K562 (cell line): ENCODE measurements at regions not wholly inside any gene's neighbourhood (a gene's known extent, or its start where the extent isn't known, plus 50 kb on each side); places are given as distances from the start of the nearest gene placed in this dataset.

ENCODE experiments used
- ATAC-seq: fragments of 200-7000 bp; cut with Tn5 transposase; 3 replicates; pipeline ENCODE4 v1.9.1; 2020; ENCODE audit warnings: moderate library complexity
- BruUV-seq: library from RNA; stranded (reverse); fragments of 400-500 nt; replicated peaks from 2 replicates; lab custom pipeline; 2021; lab: Mats Ljungman, UMichigan
- CTCF ChIA-PET: fragments of 300-600 bp; formaldehyde crosslinking; extraction: SDS; loops from one replicate; lab custom pipeline; 2021; ENCODE audit warnings: low intra/inter-chr PET ratio; lab: Yijun Ruan, JAX
- POLR2A ChIA-PET: fragments of 300-600, 350-650 bp; sonication (Branson Sonifier 250); formaldehyde crosslinking; extraction: SDS; loops from one replicate; lab custom pipeline; 2021; ENCODE audit warnings: antibody characterized with exemption, inconsistent platforms; lab: Yijun Ruan, JAX
- DNase-seq, 4 experiments: peaks; one replicate each; pipeline versions ENCODE4 v3.0.0 to v3.0.0-alpha.2; 2011 to 2018; ENCODE audit warnings: low spot score in 3 of 4, mixed read lengths in 3 of 4; ENCODE audit errors: extremely low read depth in 1 of 4
- FAIRE-seq: peaks from 2 replicates; lab custom pipeline; 2011; peaks lifted over from hg19 to GRCh38; lab: Jason Lieb, UNC
- H2AFZ ChIP-seq: 2 replicates; pipeline ENCODE4 v1.6.0; 2011; ENCODE audit warnings: low read depth, low read length, control low read depth, inconsistent platforms
- H3K27ac ChIP-seq: fragments of 200-600 bp; 3 replicates; pipeline ENCODE4 v1.8.0; 2011; ENCODE audit warnings: low read depth, mild to moderate bottlenecking, control low read depth, inconsistent platforms, low read length, moderate library complexity, mixed read lengths; ENCODE audit errors: extremely low read depth
- H3K27me3 ChIP-seq, 2 experiments: fragments of 300-600 bp in 1 of 2; 2 replicates in 1 of 2; 3 replicates in 1 of 2; pipeline versions ENCODE4 v1.6.0 to v1.8.0; 2011; ENCODE audit warnings: inconsistent platforms in 2 of 2, low read length in 2 of 2, mild to moderate bottlenecking in 1 of 2, mixed read lengths in 1 of 2, moderate library complexity in 1 of 2; ENCODE audit not compliant: control insufficient read depth in 2 of 2, insufficient read depth in 2 of 2
- H3K36me3 ChIP-seq: fragments of 300-600 bp; 3 replicates; pipeline ENCODE4 v1.8.0; 2011; ENCODE audit warnings: mild to moderate bottlenecking, low read length, inconsistent platforms; ENCODE audit not compliant: control insufficient read depth, insufficient read depth
- H3K4me1 ChIP-seq, 2 experiments: fragments of 200-600 bp in 1 of 2; replicated peaks in 1 of 2; 2 replicates in 1 of 2; 3 replicates in 1 of 2; pipeline versions ENCODE4 v1.5.1 to v1.8.0; 2011; ENCODE audit warnings: inconsistent platforms in 2 of 2, low read length in 2 of 2, mild to moderate bottlenecking in 1 of 2, mixed read lengths in 1 of 2, moderate library complexity in 1 of 2; ENCODE audit not compliant: control insufficient read depth in 2 of 2, insufficient read depth in 2 of 2
- H3K4me2 ChIP-seq: 2 replicates; pipeline ENCODE4 v1.6.1; 2011; ENCODE audit warnings: low read length, control low read depth, inconsistent platforms, mixed read lengths; ENCODE audit not compliant: insufficient read depth
- H3K4me3 ChIP-seq: fragments of 200-600 bp; sonication (generic), shearing (Covaris generic); 2 replicates; pipeline ENCODE4 v1.5.1; 2016; ENCODE audit warnings: control low read depth, inconsistent platforms
- H3K79me2 ChIP-seq: fragments of 200-600 bp; 3 replicates; pipeline ENCODE4 v1.8.0; 2011; ENCODE audit warnings: low read length, inconsistent platforms; ENCODE audit not compliant: control insufficient read depth, insufficient read depth
- H3K9ac ChIP-seq, 2 experiments: 2 replicates each; pipeline versions ENCODE4 v1.6.0 to v1.6.1; 2011; ENCODE audit warnings: low read depth in 2 of 2, low read length in 2 of 2, control low read depth in 1 of 2, inconsistent platforms in 1 of 2, mild to moderate bottlenecking in 1 of 2, mixed read lengths in 1 of 2; ENCODE audit not compliant: insufficient read depth in 1 of 2
- H3K9me1 ChIP-seq: one replicate; pipeline ENCODE4 v1.6.0; 2011; ENCODE audit warnings: inconsistent platforms, mild to moderate bottlenecking, low read length, moderate library complexity; ENCODE audit not compliant: control insufficient read depth, insufficient read depth
- H3K9me3 ChIP-seq: replicated peaks from 2 replicates; pipeline ENCODE4 v1.5.1; 2011; ENCODE audit warnings: low read depth, low read length, inconsistent platforms; ENCODE audit not compliant: control insufficient read depth, insufficient read depth
- H4K20me1 ChIP-seq: replicated peaks from 2 replicates; pipeline ENCODE4 v1.6.1; 2011; ENCODE audit warnings: low read length, inconsistent platforms, mixed read lengths; ENCODE audit not compliant: control insufficient read depth, insufficient read depth
- ARNT ChIP-seq, 2 experiments: fragments of 450-650 bp; IDR thresholded peaks; 2 replicates each; pipeline ENCODE4 v1.6.1; 2016; ENCODE audit warnings: mild to moderate bottlenecking in 1 of 2
- HNRNPH1 ChIP-seq: fragments of 200-400 bp; formaldehyde crosslinking; optimal IDR thresholded peaks from 2 replicates; pipeline ENCODE3; 2017; ENCODE audit warnings: low read depth, mild to moderate bottlenecking, low read length, moderate library complexity
- MED1 ChIP-seq: sonication (generic); formaldehyde crosslinking; IDR thresholded peaks from 2 replicates; pipeline ENCODE4 v1.8.1; 2023; ENCODE audit warnings: missing genetic modification reagents, borderline replicate concordance
- NONO ChIP-seq, 2 experiments: fragments of 200-400 bp in 1 of 2; fragments of 450-650 bp in 1 of 2; formaldehyde crosslinking in 1 of 2; IDR thresholded peaks; 2 replicates each; pipeline ENCODE4 v1.6.1; 2017; ENCODE audit warnings: low read depth in 2 of 2, mild to moderate bottlenecking in 2 of 2, moderate library complexity in 2 of 2, low read length in 1 of 2
- RBM17 ChIP-seq: fragments of 200-400 bp; formaldehyde crosslinking; IDR thresholded peaks from 2 replicates; pipeline ENCODE4 v1.6.1; 2017; ENCODE audit warnings: low read depth, mild to moderate bottlenecking, low read length, borderline replicate concordance
- SUPT5H ChIP-seq: fragments of 450-650 bp; IDR thresholded peaks from 2 replicates; pipeline ENCODE4 v1.6.1; 2016
- ZBTB17 ChIP-seq: fragments of 450-650 bp; formaldehyde crosslinking; IDR thresholded peaks from 2 replicates; pipeline ENCODE4 v1.4.0; 2020; ENCODE audit warnings: mild to moderate bottlenecking
- ZNF197 ChIP-seq: fragments of 200-800 bp; sonication (Bioruptor generic); IDR thresholded peaks from 2 replicates; pipeline ENCODE4 v1.6.1; 2016; ENCODE audit warnings: low read depth, missing genetic modification characterization, missing compliant biosample characterization
- ZNF263 ChIP-seq: sonication (generic); formaldehyde crosslinking; IDR thresholded peaks from 2 replicates; pipeline ENCODE4 v1.8.0; 2022; ENCODE audit warnings: mild to moderate bottlenecking, missing genetic modification reagents, borderline replicate concordance
- ZNF347 ChIP-seq: fragments of 450-650 bp; formaldehyde crosslinking; IDR thresholded peaks from 2 replicates; pipeline ENCODE4 v1.4.0; 2020; ENCODE audit warnings: low read depth, mild to moderate bottlenecking, moderate library complexity
- ZNF766 ChIP-seq: fragments of 200-800 bp; sonication (Bioruptor generic); conservative IDR thresholded peaks from 2 replicates; pipeline ENCODE4 v1.6.1; 2016; ENCODE audit warnings: missing genetic modification characterization, missing compliant biosample characterization
- WGBS: fragments of 100-300 bp; shearing (Covaris generic); methylation state at CpG from one replicate; pipeline ENCODE4 v1.1.6; 2016; ENCODE audit warnings: low coverage, mixed read lengths; ENCODE audit not compliant: insufficient coverage; ENCODE audit errors: missing lambda C conversion rate; 5-methylcytosine and 5-hydroxymethylcytosine counted together
- in situ Hi-C: fragments of 300-500 bp; cut with MboI; formaldehyde crosslinking; loops from 4 replicates; pipeline ENCODE4 v1.15.0; 2018; ENCODE audit warnings: inconsistent platforms, mixed read lengths
- intact Hi-C: fragments of 100-400 bp; cut with micrococcal nuclease; formaldehyde crosslinking; loops from 2 replicates; pipeline ENCODE4 v1.14.2; 2022
- TF ChIP-seq, protein P1 (sequence below): sonication (generic); formaldehyde crosslinking; IDR thresholded peaks from 2 replicates; pipeline ENCODE4 v1.8.0; 2022; ENCODE audit warnings: missing genetic modification reagents, mild to moderate bottlenecking, borderline replicate concordance

GRCh38 chr3:132218817-132219755 is 98.1 kb upstream of the ACP3 start:
- FAIRE-seq (no peak), DNase-seq (no peak), ATAC-seq (no peak)
- Histone ChIP-seq H3K9me3 (no peaks in the 10 kb centered on the region), H3K79me2 (no peaks in the 10 kb centered on the region), H2AFZ (no peak overlapping the region), H3K4me3 (no peak overlapping the region), H3K4me1 (no peaks in the 10 kb centered on the region), H3K36me3 (no peaks in the 10 kb centered on the region), H3K9me1 (no peaks in the 10 kb centered on the region), H4K20me1 (no peaks in the 10 kb centered on the region), H3K4me2 (no peak overlapping the region), H3K27me3 (no peaks in the 10 kb centered on the region), H3K9ac (no peak overlapping the region), H3K27ac (no peak overlapping the region)
- BruUV-seq: no TSS peak
- intact Hi-C loops (no loop called here), in situ Hi-C loops (no loop called here)
- ChIA-PET CTCF (no interaction called here), POLR2A (no interaction called here)
- TF ChIP-seq ZNF263 (CRISPR knock-in tag): no peak
- no peak for TF ChIP-seq ZNF197 (CRISPR knock-in tag)
- TF ChIP-seq RBM17: no peak
- TF ChIP-seq, protein P1, sequence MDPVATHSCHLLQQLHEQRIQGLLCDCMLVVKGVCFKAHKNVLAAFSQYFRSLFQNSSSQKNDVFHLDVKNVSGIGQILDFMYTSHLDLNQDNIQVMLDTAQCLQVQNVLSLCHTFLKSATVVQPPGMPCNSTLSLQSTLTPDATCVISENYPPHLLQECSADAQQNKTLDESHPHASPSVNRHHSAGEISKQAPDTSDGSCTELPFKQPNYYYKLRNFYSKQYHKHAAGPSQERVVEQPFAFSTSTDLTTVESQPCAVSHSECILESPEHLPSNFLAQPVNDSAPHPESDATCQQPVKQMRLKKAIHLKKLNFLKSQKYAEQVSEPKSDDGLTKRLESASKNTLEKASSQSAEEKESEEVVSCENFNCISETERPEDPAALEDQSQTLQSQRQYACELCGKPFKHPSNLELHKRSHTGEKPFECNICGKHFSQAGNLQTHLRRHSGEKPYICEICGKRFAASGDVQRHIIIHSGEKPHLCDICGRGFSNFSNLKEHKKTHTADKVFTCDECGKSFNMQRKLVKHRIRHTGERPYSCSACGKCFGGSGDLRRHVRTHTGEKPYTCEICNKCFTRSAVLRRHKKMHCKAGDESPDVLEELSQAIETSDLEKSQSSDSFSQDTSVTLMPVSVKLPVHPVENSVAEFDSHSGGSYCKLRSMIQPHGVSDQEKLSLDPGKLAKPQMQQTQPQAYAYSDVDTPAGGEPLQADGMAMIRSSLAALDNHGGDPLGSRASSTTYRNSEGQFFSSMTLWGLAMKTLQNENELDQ (CRISPR knock-in tag): no peak
- no peak for TF ChIP-seq MED1
- TF ChIP-seq ZBTB17: no peak
- TF ChIP-seq ARNT (IDR thresholded peaks at IDR 0.05): no peak
- TF ChIP-seq SUPT5H: no peak
- no peak for TF ChIP-seq NONO (IDR thresholded peaks at IDR 0.05; ENCODE audit: low read depth in 2 of 2, low read length in 1 of 2)
- TF ChIP-seq ZNF347 (CRISPR knock-in tag): no peak
- no peak for TF ChIP-seq HNRNPH1
- TF ChIP-seq ZNF766 (CRISPR knock-in tag): no peak
- 0% methylated on average over 3 of the region's 3 CpGs for WGBS
